ENCODE measurements at regions not wholly inside any gene's neighbourhood (a gene's known extent, or its start where the extent isn't known, plus 50 kb on each side); places are given as distances from the start of the nearest gene placed in this dataset.
A peak's percentile ranks its signal among the peaks of the same experiment; 100 is the strongest.

- no peak for DNase-seq (ENCODE audit: low spot score)
These were observed 249.3 kb downstream of the ANKRD50 start for GRCh38 chr4:124462954-124463828.

- DNase-seq (ENCODE audit: low spot score), result no peak
These were observed 247.7 kb downstream of the ANKRD50 start for GRCh38 chr4:124464836-124465235.

- no peak for DNase-seq (ENCODE audit: low spot score)
These were observed 244.2 kb downstream of the ANKRD50 start for GRCh38 chr4:124468360-124468759.

- DNase-seq (ENCODE audit: low spot score), result no peak
These were observed 242.6 kb downstream of the ANKRD50 start for GRCh38 chr4:124469981-124470380.

GRCh38 chr4:124478470-124478869 lies 234.1 kb downstream of the ANKRD50 start:
- DNase-seq (ENCODE audit: low spot score), result peak; percentile 42

- DNase-seq (ENCODE audit: low spot score), result no peak
These were observed 232.5 kb downstream of the ANKRD50 start for GRCh38 chr4:124480061-124480460.

- DNase-seq (ENCODE audit: low spot score), result no peak
These were observed 231.4 kb downstream of the ANKRD50 start for GRCh38 chr4:124481123-124481522.

GRCh38 chr4:124483048-124483906 lies 229.3 kb downstream of the ANKRD50 start:
- DNase-seq (ENCODE audit: low spot score), result peak; percentile 42

- no peak for DNase-seq (ENCODE audit: low spot score)
These were observed 228.5 kb downstream of the ANKRD50 start for GRCh38 chr4:124484008-124484407.

GRCh38 chr4:124484940-124485339 lies 227.6 kb downstream of the ANKRD50 start:
- DNase-seq (ENCODE audit: low spot score), result no peak

- DNase-seq (ENCODE audit: low spot score), result no peak
These were observed 226.1 kb downstream of the ANKRD50 start for GRCh38 chr4:124486423-124486822.

- no peak for DNase-seq (ENCODE audit: low spot score)
These were observed 224.9 kb downstream of the ANKRD50 start for GRCh38 chr4:124487651-124488050.

- DNase-seq (ENCODE audit: low spot score), result no peak
These were observed 221.0 kb downstream of the ANKRD50 start for GRCh38 chr4:124491361-124492145.

- DNase-seq (ENCODE audit: low spot score), result peak; percentile 21
These were observed 213.3 kb downstream of the ANKRD50 start for GRCh38 chr4:124499261-124499660.

- no peak for DNase-seq (ENCODE audit: low spot score)
These were observed 211.0 kb downstream of the ANKRD50 start for GRCh38 chr4:124501576-124501975.

- DNase-seq (ENCODE audit: low spot score), result no peak
These were observed 208.1 kb downstream of the ANKRD50 start for GRCh38 chr4:124504431-124504830.

- DNase-seq (ENCODE audit: low spot score), result no peak
These were observed 207.3 kb downstream of the ANKRD50 start for GRCh38 chr4:124505211-124505610.

- no peak for DNase-seq (ENCODE audit: low spot score)
These were observed 203.4 kb downstream of the ANKRD50 start for GRCh38 chr4:124509151-124509550.

- DNase-seq (ENCODE audit: low spot score), result no peak
These were observed 197.9 kb downstream of the ANKRD50 start for GRCh38 chr4:124514588-124514987.

GRCh38 chr4:124515591-124515990 lies 196.9 kb downstream of the ANKRD50 start:
- DNase-seq (ENCODE audit: low spot score), result no peak

GRCh38 chr4:124519196-124519595 lies 193.3 kb downstream of the ANKRD50 start:
- no peak for DNase-seq (ENCODE audit: low spot score)

- no peak for DNase-seq (ENCODE audit: low spot score)
These were observed 188.7 kb downstream of the ANKRD50 start for GRCh38 chr4:124523816-124524215.
